Skeletal muscle cell (primary cell): ENCODE measurements at regions not wholly inside any gene's neighbourhood (a gene's known extent, or its start where the extent isn't known, plus 50 kb on each side); places are given as distances from the start of the nearest gene placed in this dataset.
A peak's percentile ranks its signal among the peaks of the same experiment; 100 is the strongest.

Experiments used
- DNase-seq: peaks from one replicate; pipeline ENCODE4 v3.0.0-alpha.2; 2010; ENCODE audit warnings: low read depth
- H3K4me3 ChIP-seq: 2 replicates; pipeline ENCODE4 v1.5.1; 2011; ENCODE audit warnings: low read depth, mild to moderate bottlenecking, control low read depth, low read length, moderate library complexity

DNA sequence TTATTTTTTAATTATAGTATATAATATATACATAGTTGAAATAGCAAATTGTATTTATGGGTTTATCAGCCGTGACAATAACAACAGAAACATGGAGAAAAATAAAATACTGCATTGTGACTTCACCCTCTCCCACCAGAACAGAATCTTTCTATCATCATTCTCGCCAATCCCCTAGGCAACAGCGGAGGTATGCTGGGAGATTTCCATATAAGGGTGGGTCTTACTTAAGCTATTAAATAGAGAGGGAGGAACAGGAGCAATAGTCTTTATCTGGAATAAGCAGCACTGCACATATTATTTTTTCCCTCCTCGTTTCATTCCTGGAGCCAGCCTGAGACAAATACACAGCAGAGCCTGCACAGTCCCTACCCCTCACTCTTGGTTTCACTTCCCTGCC, 1214.9 kb downstream of the XPNPEP1 start:
- no peak overlapping the region for H3K4me3 ChIP-seq
- no peak for DNase-seq

GRCh38 chr10:108696792-108697477, 1226.4 kb downstream of the XPNPEP1 start:
- no peak for DNase-seq
- H3K4me3 ChIP-seq = no peak overlapping the region

DNA sequence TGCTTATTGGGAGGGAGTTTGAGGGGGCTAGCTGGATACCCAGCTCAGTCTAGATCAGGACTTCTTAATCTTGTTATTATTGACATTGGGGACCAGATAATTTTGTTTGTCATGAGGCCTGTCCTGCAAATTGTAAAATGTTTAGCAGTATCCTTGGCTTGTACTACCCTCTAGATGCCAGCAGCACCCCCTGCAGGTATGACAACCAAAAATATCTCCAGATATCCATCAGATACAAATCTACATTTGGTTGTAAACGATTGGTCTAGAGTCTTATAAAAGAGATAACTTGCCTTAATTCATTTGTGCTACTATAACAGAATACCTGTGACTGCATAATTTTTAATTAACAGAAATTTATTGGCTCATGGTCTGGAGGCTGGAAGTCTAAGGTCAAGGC, 1232.2 kb downstream of the XPNPEP1 start:
- no peak overlapping the region for H3K4me3 ChIP-seq

GRCh38 chr10:108690530-108690929, 1232.8 kb downstream of the XPNPEP1 start:
- DNase-seq = no peak
- no peak overlapping the region for H3K4me3 ChIP-seq

More for the DNA sequence above, 1232.2 kb downstream of the XPNPEP1 start:
- no peak for DNase-seq

- no peak for DNase-seq
- no peak overlapping the region for H3K4me3 ChIP-seq
These were observed 1233.4 kb downstream of the XPNPEP1 start for GRCh38 chr10:108689891-108690290.

DNA sequence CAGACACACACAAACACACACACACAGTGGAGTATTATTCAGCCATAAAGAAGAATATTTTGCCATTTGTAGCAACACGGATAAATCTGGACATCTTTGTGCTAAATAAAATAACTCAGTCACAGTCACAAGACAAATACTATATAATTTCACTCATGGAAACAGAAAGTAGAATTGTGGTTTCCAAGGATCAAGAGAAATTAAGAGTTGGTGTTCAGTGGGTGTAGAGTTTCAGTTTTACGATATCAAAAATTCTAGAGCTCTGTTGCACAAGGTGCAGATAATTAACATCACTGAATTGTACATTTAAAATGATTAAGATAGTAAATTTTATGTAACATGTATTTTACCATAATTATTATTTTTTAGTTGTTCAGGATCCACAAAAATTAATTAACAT, 1235.0 kb downstream of the XPNPEP1 start:
- DNase-seq = no peak
- no peak overlapping the region for H3K4me3 ChIP-seq

DNA sequence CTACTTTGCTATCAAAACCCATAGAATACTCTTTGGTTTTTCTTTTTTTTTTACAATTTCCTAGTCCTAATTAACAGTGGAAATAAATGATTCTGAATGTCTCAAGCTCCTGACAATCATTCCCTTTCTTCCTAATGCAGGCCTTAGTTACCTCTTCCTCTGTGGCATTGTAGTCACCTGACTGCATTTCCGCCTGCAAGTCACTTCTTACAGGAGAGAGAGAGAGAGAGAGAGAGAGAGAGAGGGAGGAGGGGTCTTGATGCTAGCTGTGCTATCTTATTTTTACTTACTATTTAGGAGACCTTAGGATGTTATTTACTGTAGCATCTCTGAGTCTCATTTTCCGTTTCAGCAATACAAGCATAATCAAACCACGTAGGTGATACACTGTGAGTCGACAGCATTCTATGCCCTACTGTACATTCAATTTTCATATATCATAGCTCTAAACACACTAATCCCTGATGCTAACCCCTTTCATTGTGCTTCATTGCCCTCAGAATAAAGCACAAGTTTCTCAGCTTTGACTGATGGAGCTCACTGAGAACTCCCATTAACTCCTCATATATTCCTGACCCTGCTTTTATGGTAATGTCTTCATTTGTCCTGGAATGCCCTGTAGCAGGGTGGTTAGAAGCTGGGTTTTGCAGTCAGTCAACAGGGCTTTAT, 1237.3 kb downstream of the XPNPEP1 start:
- H3K4me3 ChIP-seq = no peak overlapping the region
- DNase-seq = no peak

- peak; percentile 54 for DNase-seq
- no peak overlapping the region for H3K4me3 ChIP-seq
These were observed 1238.9 kb downstream of the XPNPEP1 start for GRCh38 chr10:108684431-108684830.

- DNase-seq = no peak
- H3K4me3 ChIP-seq = no peak overlapping the region
These were observed 1249.6 kb downstream of the XPNPEP1 start for GRCh38 chr10:108673741-108674140.

DNA sequence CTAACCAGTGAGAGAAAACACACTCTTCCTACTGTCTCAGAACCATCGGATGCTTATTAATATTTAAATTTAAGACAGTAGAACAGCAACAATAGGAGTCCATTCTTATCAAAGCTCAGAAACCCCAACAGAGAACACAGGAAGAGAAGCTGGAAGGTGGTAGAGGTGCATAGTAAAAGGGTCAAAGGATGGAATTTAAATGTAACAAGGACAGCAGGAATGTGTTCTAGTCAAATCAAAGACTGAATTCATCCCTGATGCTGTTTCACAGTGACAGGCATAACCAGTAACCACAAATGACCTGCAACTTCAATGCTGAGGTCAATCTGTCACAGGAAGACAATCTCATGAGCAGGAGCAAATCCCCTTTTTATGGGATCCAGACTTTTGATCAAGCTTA, 1259.7 kb downstream of the XPNPEP1 start:
- H3K4me3 ChIP-seq = no peak overlapping the region
- no peak for DNase-seq

DNA sequence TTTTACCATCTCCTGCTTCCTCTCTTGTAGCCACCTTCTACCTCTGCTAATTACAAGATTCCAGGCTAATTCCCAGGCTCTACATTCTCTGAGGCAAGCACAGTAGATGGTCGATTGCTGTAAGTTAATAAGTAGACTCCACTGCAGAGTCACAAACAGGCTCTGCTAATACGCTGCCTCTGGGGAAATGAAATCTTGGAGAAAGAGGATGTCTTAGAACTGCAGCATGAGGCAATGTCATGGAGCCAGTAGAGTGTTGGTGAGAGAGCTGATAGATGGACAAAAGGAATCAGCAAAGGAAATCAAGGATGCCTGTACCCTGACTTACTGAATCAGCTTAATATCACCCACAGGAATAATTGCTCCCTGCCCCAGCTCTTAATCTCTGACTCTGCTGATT, 1260.3 kb downstream of the XPNPEP1 start:
- no peak overlapping the region for H3K4me3 ChIP-seq
- no peak for DNase-seq

GRCh38 chr10:108655057-108655456, 1268.3 kb downstream of the XPNPEP1 start:
- no peak overlapping the region for H3K4me3 ChIP-seq
- no peak for DNase-seq

GRCh38 chr10:108653531-108653930, 1269.8 kb downstream of the XPNPEP1 start:
- H3K4me3 ChIP-seq = no peak overlapping the region
- DNase-seq = peak; percentile 39

- no peak for DNase-seq
- H3K4me3 ChIP-seq = no peak overlapping the region
These were observed 1284.3 kb downstream of the XPNPEP1 start for GRCh38 chr10:108639010-108639409.

DNA sequence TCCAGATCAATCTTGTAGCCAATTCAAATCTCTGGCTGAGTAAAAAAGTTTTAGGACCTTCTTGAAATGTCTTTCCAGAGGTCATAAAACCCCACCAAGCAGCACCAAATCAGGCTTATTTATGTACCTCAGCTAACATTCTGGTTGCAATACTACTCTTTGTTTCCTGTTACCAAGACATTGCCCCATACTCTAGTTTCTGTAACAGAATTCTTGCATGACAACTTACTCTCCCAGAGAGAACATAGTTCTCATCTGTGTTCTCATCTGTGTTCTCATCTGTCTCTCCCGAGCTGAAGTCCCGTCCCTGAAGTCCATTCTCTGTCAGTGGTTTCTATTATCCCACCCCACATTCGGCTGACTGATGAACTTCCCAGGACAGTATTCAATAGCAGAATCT, 1285.1 kb downstream of the XPNPEP1 start:
- no peak overlapping the region for H3K4me3 ChIP-seq
- DNase-seq = no peak

GRCh38 chr10:108633046-108633445, 1290.3 kb downstream of the XPNPEP1 start:
- DNase-seq = no peak
- H3K4me3 ChIP-seq = no peak overlapping the region

DNA sequence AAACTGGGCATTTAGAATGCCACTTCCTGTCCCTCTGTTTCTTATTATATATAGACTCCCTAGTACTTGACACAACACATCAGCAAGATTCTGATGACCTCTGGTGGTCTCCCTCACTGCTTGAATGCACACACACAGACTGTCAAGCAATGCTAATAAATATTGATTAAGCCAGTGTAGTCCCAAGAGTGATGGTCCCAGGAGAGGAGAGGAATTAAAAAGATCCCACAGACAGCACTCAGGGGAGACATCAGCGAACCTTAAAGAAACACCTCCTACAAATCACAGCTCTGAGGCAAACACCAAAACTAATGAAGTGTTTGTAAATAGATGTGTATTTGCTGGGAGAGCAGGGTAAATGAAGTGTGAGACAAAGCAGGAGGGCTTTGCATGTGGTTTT, 1291.2 kb downstream of the XPNPEP1 start:
- DNase-seq = no peak

GRCh38 chr10:108631332-108631731, 1292.0 kb downstream of the XPNPEP1 start:
- DNase-seq = no peak
- no peak overlapping the region for H3K4me3 ChIP-seq

More for the DNA sequence above, 1291.2 kb downstream of the XPNPEP1 start:
- no peak overlapping the region for H3K4me3 ChIP-seq

- H3K4me3 ChIP-seq = no peak overlapping the region
- peak; percentile 61 for DNase-seq
These were observed 1293.5 kb downstream of the XPNPEP1 start for GRCh38 chr10:108629834-108630233.

- no peak for DNase-seq
These were observed 1299.3 kb downstream of the XPNPEP1 start for GRCh38 chr10:108624052-108624451.

DNA sequence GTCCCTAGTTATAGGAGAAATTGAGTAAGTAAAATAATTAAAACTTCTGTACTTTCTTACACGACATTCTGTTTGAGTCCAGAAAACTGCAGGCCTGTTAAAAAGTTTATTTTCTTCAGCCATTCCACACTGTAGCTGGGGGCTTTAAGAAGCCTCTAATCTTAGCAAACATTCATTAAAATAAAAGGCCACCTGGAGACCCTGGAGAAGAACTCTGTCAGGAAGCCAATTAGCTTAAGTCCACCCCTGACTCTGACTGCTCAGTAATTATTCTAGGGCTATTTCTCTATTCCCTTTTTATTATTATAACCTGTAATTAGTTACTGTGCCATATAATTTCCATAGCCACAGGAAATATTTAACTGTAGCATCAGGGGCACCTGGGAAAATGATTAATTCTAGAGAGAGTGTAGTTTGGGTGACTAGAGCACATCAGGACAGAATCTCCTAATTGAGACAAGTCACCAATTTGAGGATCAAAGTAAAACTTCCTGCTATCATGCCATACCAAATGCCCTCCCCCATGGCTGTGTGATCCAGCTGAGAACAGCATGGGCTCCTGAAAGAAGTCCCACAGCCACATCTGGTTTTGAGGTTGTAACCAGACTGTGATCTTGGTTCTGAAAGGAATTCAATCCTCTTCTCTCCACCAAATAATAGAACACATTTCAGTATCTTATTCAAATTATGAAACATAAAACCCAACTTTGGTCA, 1302.3 kb downstream of the XPNPEP1 start:
- H3K4me3 ChIP-seq = no peak overlapping the region
- DNase-seq = no peak

More at GRCh38 chr10:108624052-108624451, 1299.3 kb downstream of the XPNPEP1 start:
- no peak overlapping the region for H3K4me3 ChIP-seq
